Activated naive CD4-positive, alpha-beta T cell (primary cell): ENCODE measurements at regions not wholly inside any gene's neighbourhood (a gene's known extent, or its start where the extent isn't known, plus 50 kb on each side); places are given as distances from the start of the nearest gene placed in this dataset.

Experiments
- DNase-seq, 4 experiments: peaks; one replicate each; lab custom pipeline; 2025; lab: John Stamatoyannopoulos, UW

DNA sequence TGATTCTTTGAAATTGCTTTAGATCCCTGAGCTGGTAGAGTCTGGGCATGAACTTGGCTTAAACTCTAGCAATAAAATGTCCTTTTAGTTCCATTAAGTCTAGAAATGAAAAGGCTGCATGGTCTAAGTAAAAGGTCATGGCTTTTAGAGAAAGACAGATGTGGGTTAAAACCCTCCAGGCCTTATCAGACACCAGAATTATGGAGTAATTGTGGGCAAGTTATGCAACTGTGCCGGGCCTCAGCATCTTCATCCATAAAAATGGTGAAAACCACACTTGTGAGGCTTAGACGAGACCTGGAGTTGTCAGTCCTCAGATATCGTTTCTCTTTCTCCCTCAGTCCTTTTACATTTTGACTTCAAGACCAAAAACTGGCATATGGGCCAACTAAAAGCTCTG, 597.9 kb upstream of the KIRREL3 start:
- no peak for DNase-seq

DNA sequence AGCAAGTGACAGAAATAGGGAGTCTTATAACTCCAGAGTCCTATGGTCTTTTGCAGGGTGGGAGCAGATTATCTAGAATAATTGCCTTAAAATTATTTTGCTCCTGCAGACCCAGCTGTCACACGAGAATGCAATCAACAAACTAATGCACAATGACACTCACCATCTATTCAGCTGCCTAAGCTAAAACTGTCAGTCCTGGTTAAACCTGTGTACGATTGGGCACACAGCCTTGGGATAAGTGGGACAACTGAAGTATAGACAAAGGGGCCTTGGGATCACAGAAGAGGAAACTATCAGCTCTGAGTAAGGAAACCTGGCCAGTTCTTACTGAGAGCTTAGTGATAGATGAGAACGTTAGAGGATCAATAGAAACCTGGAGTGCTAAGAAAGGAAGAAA, 595.9 kb upstream of the KIRREL3 start:
- DNase-seq: no peak

- DNase-seq: no peak
These were observed 591.8 kb upstream of the KIRREL3 start for GRCh38 chr11:127592371-127592770.

DNA sequence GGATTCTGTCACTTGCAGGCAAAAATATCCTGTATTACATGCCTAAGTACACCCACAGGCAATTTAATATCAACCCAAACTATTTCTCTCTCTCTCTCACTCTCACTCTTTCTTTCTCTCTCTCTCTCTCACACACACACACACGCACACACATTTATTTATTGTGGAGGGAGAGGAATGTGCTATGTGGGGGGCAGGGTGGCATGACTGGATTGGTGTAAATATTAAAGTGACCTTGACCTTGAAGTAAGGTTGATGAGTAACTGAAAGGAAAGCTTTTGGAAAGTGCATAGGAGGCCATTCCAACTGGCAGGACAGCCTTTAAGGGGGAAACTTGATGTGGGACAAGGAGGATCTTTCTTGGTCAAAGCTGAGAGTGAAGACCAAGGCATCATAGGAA, 589.7 kb upstream of the KIRREL3 start:
- no peak for DNase-seq

DNA sequence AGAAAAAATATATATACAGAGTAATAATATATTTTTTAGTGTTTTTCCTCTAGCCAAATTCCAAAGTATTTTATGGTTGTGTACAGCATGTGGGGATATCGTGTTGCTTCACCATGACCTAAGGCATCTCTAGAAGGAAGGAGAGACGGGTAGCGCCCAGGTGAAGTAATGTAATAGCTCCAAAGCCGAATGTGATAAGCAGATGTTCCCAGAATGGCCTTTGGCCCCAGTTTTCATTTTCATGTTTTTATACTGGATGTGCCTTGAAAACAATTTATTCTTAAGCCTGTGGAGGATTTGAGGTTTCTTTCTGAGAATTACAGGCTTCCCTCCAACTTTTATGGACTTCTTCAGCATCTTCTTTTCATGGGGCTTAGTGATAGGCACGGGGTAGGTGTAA, 587.9 kb upstream of the KIRREL3 start:
- DNase-seq: no peak

- DNase-seq: no peak
These were observed 586.9 kb upstream of the KIRREL3 start for GRCh38 chr11:127587511-127587910.

DNA sequence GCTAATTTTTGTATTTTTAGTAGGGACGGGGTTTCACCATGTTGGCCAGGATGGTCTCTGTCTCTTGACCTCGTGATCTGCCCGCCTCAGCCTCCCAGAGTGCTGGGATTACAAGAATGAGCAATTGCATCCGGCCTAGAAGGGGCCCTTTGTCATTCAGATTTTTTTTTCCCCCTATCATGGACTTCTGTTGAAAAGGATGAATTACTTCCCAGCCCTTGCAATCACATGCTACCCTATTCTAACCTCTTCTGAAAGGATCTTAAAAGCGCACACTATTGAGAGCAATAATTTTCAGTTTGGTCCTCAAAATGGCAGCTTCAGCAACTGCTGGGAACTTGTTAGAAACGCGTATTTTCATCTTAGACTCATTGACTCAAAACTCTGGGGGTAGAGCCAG, 575.6 kb upstream of the KIRREL3 start:
- DNase-seq: no peak

DNA sequence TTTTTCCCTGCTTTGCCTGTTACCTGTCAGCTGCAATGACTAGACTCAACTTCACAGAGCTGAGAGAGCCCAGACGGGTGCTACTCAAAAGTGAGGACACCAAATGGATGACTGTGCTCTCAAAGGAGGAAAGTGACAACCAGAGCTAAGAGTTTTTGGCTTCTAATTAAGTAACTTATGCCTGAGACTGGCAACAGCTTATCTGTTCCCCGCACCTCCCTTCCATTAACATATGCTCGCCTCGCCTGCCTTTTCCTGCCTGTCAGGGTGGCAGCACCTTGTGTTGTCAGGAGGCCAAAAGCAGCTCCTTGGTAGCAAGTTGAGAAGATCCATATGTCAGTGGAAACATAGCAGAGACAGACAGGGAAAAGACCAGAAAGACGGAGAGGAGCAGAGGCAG, 573.9 kb upstream of the KIRREL3 start:
- no peak for DNase-seq

GRCh38 chr11:127568891-127569290, 568.3 kb upstream of the KIRREL3 start:
- no peak for DNase-seq

DNA sequence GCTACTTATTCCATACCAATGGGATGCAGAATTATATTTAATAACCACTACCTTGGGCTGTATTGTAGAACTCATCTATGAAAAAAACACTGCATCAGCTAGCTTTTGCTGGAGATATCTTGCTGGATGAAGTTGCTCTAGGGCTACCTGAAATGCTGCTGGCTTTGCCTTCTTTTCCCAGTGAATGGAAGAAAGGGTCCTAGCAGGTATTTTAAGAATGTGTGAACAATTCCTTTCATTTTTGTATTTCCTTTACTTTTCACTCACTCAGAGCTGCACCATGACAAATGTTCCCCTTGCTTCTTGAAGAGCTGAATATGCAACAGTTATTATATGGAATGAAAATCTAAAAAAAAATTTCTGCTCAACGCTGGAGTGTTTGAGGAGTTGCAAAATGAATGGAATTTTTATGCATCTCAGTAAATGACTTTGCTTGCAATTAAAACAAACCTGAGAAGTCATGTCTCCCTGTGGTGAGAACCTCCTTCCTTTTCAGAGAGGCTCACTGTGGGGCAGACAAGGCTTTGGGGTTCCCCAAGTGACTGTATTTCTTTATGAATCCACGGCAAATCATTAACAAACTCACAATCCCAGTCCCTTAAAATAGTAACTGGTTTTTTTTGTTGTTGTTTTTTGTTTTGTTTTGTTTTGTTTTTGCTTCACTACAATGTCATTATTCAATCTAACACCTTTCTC, 566.8 kb upstream of the KIRREL3 start:
- no peak for DNase-seq

GRCh38 chr11:127564810-127565209, 564.2 kb upstream of the KIRREL3 start:
- DNase-seq: no peak

GRCh38 chr11:127559978-127560377, 559.4 kb upstream of the KIRREL3 start:
- no peak for DNase-seq

GRCh38 chr11:127552446-127552845, 551.9 kb upstream of the KIRREL3 start:
- no peak for DNase-seq

GRCh38 chr11:127531167-127531566, 530.6 kb upstream of the KIRREL3 start:
- DNase-seq: no peak

- DNase-seq: no peak
These were observed 527.7 kb upstream of the KIRREL3 start for GRCh38 chr11:127528297-127528696.

DNA sequence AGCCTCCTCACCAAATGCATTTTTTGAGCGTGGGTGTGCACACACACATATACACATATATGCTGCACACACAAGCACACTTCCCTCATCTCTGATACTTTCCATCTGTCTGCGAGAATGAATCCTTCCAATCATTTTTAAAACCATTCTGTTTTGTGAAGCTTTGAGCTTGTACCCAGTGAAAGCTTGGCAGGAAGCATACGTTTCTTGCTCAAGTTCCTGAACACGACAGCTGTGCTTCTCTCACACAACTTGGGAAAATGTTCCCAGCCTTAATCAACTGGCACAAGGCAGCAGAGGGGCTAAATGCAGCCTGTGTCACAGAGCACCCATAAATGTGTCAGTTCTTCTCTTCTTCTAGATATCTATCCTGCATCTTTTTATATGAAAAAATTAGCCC, 524.0 kb upstream of the KIRREL3 start:
- no peak for DNase-seq

GRCh38 chr11:127521413-127521812, 520.8 kb upstream of the KIRREL3 start:
- DNase-seq: no peak

- DNase-seq: no peak
These were observed 507.3 kb upstream of the KIRREL3 start for GRCh38 chr11:127507851-127508250.

DNA sequence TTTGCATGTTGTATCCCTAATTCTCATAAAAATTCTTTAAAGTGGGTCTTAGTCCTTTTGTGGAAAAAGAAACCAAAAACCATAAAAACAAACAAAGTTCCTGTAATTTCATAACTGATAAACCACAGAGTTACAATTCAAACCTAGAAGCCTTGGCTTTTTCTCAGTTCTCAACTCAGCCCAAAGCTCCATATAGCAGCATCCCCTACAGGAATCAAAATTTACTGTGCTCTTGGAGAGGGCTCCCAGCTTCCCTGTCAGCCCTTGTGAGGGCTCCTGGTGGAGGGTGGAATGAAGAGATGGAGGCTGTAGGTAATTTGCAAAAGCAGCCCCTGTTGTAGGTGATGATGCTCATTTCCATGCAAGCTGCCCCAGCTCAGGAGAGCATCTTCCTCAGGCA, 506.1 kb upstream of the KIRREL3 start:
- no peak for DNase-seq

GRCh38 chr11:127506126-127506525, 505.6 kb upstream of the KIRREL3 start:
- DNase-seq: no peak

- no peak for DNase-seq
These were observed 495.6 kb upstream of the KIRREL3 start for GRCh38 chr11:127496165-127496564.

DNA sequence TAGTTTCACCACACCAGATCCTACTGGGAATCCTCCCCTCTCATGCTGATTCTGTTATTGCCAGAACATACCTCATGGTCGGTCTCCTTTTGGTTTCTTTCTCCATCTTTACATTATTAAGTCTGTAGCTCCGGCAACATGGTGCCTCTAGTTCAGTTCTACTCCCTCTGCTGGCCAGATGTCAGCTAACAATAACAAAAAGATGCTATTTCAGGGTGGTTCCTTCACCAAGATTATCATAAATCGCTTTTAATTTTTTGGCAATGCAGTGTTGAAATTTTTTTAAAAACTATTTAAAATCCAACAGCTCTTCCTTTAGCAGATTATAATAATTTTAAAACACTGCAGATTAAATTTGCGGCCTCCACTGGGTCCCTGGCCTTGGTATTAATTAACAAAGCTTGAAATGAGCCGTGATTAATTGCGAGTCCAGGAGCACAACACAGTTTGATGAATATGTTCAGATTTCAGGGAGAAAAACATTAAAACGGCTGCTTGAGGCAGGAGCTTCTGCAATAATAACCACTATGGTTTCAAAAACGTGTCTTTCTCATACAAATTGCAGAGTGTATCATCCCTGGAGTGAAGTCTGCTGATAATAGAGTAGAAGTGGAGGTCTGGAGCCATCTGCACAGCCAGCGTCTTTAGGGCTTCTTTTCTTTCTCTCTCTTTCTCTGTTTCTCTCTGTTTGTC, 492.9 kb upstream of the KIRREL3 start:
- no peak for DNase-seq

GRCh38 chr11:127492029-127492428, 491.5 kb upstream of the KIRREL3 start:
- no peak for DNase-seq

DNA sequence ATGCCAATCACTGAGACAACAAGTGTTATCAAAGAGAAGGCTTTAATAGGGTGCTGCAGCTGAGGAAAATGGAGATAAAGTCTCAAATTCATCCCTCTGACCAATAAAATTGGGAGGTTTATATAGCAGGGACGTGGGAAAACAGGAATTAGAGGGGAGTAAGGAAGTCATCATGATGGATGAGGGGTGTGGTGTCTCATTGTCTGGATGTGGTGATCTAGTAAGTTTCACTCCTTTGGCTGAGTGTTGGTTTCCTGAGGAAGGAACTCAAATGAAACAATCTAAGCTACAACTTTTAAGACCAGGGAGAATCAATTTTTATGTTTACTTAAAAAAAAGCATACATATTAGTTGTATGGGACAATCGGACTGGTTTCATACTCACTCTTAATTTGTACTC, 491.0 kb upstream of the KIRREL3 start:
- no peak for DNase-seq
